ENCODE measurements at regions not wholly inside any gene's neighbourhood (a gene's known extent, or its start where the extent isn't known, plus 50 kb on each side); places are given as distances from the start of the nearest gene placed in this dataset.

GRCh38 chr16:86121374-86122010, 222.5 kb downstream of the IRF8 start:
- no peak for DNase-seq

- DNase-seq = no peak
Measured at GRCh38 chr16:86122681-86123342, 223.8 kb downstream of the IRF8 start.

GRCh38 chr16:86124321-86124720, 225.4 kb downstream of the IRF8 start:
- no peak for DNase-seq

- no peak for DNase-seq
Measured at GRCh38 chr16:86126891-86127290, 227.9 kb downstream of the IRF8 start.

- DNase-seq = no peak
Measured at GRCh38 chr16:86127366-86127765, 228.4 kb downstream of the IRF8 start.

GRCh38 chr16:86128246-86128645, 229.3 kb downstream of the IRF8 start:
- no peak for DNase-seq

GRCh38 chr16:86129541-86129940, 230.6 kb downstream of the IRF8 start:
- no peak for DNase-seq

GRCh38 chr16:86133377-86133776, 234.4 kb downstream of the IRF8 start:
- DNase-seq = no peak

GRCh38 chr16:86133847-86134375, 234.9 kb downstream of the IRF8 start:
- no peak for DNase-seq

GRCh38 chr16:86134802-86135461, 236.0 kb downstream of the IRF8 start:
- peak; percentile 5 for DNase-seq

- DNase-seq = no peak
Measured at GRCh38 chr16:86137359-86137758, 238.4 kb downstream of the IRF8 start.

GRCh38 chr16:86138121-86139085, 239.4 kb downstream of the IRF8 start:
- no peak for DNase-seq

GRCh38 chr16:86142801-86143236, 243.9 kb downstream of the IRF8 start:
- no peak for DNase-seq

GRCh38 chr16:86143666-86144065, 244.7 kb downstream of the IRF8 start:
- no peak for DNase-seq

GRCh38 chr16:86145669-86146068, 246.7 kb downstream of the IRF8 start:
- no peak for DNase-seq

- no peak for DNase-seq
Measured at GRCh38 chr16:86150641-86151238, 251.8 kb downstream of the IRF8 start.

GRCh38 chr16:86151239-86151851, 252.4 kb downstream of the IRF8 start:
- DNase-seq = no peak

- DNase-seq = no peak
Measured at GRCh38 chr16:86156155-86156554, 257.2 kb downstream of the IRF8 start.

GRCh38 chr16:86157616-86158247, 258.8 kb downstream of the IRF8 start:
- DNase-seq = no peak

- DNase-seq = peak; percentile 11
Measured at GRCh38 chr16:86158688-86159360, 259.9 kb downstream of the IRF8 start.

GRCh38 chr16:86165479-86165878, 266.5 kb downstream of the IRF8 start:
- no peak for DNase-seq

Data from fibroblast of skin of right biceps (primary cell).